GM12892 (cell line): ENCODE measurements at regions not wholly inside any gene's neighbourhood (a gene's known extent, or its start where the extent isn't known, plus 50 kb on each side); places are given as distances from the start of the nearest gene placed in this dataset.

ENCODE experiments used
- DNase-seq: peaks from one replicate; pipeline ENCODE4 v3.0.0; 2011; ENCODE audit not compliant: insufficient read length
- FAIRE-seq: peaks from 2 replicates; lab custom pipeline; 2011; peaks lifted over from hg19 to GRCh38; lab: Jason Lieb, UNC
- POLR2A ChIP-seq: IDR thresholded peaks from 2 replicates; pipeline ENCODE4 v1.6.1; 2011; ENCODE audit warnings: low read depth, low read length, control low read depth
- POLR2AphosphoS5 ChIP-seq: IDR thresholded peaks from 2 replicates; pipeline ENCODE4 v1.6.1; 2011; ENCODE audit warnings: low read depth, low read length, control low read depth
- TAF1 ChIP-seq: IDR thresholded peaks from 2 replicates; pipeline ENCODE4 v1.6.1; 2011; ENCODE audit warnings: low read depth, mild to moderate bottlenecking, control low read depth, low read length, borderline replicate concordance

- no peak for TF ChIP-seq POLR2A
- TF ChIP-seq TAF1: no peak
- no peak for TF ChIP-seq POLR2AphosphoS5
- no peak for DNase-seq
- FAIRE-seq: no peak
Observed at GRCh38 chr2:58497168-58497567, 256.0 kb upstream of the FANCL start.

- TF ChIP-seq POLR2AphosphoS5 (no peak), TAF1 (no peak), POLR2A (no peak)
- no peak for FAIRE-seq
Observed at GRCh38 chr2:58495806-58496205, 254.7 kb upstream of the FANCL start.

GRCh38 chr2:58494071-58494501 is 253.0 kb upstream of the FANCL start:
- TF ChIP-seq POLR2A (no peak), POLR2AphosphoS5 (no peak), TAF1 (no peak)
- FAIRE-seq: no peak
- no peak for DNase-seq

More at GRCh38 chr2:58495806-58496205, 254.7 kb upstream of the FANCL start:
- no peak for DNase-seq

- DNase-seq: no peak
- FAIRE-seq: no peak
- TF ChIP-seq TAF1: no peak
- no peak for TF ChIP-seq POLR2AphosphoS5
- TF ChIP-seq POLR2A: no peak
Observed at GRCh38 chr2:58484629-58485028, 243.5 kb upstream of the FANCL start.

- TF ChIP-seq TAF1 (no peak), POLR2AphosphoS5 (no peak), POLR2A (no peak)
- DNase-seq (no peak), FAIRE-seq (no peak)
Observed at GRCh38 chr2:58484221-58484620, 243.1 kb upstream of the FANCL start.

GRCh38 chr2:58483307-58483706 is 242.2 kb upstream of the FANCL start:
- no peak for TF ChIP-seq TAF1
- no peak for TF ChIP-seq POLR2A
- no peak for TF ChIP-seq POLR2AphosphoS5
- DNase-seq (no peak), FAIRE-seq (no peak)

- FAIRE-seq (no peak), DNase-seq (no peak)
- TF ChIP-seq POLR2AphosphoS5 (no peak), TAF1 (no peak), POLR2A (no peak)
Observed at GRCh38 chr2:58481670-58482069, 240.5 kb upstream of the FANCL start.

GRCh38 chr2:58480141-58480540 is 239.0 kb upstream of the FANCL start:
- FAIRE-seq: no peak
- TF ChIP-seq POLR2A (no peak), POLR2AphosphoS5 (no peak), TAF1 (no peak)
- no peak for DNase-seq

- TF ChIP-seq POLR2A: no peak
- DNase-seq: no peak
- FAIRE-seq: no peak
Observed at GRCh38 chr2:58479535-58480140, 238.5 kb upstream of the FANCL start.

- TF ChIP-seq POLR2A (no peak), POLR2AphosphoS5 (no peak), TAF1 (no peak)
- DNase-seq: no peak
Observed at GRCh38 chr2:58476556-58476955, 235.4 kb upstream of the FANCL start.

GRCh38 chr2:58475756-58476155 is 234.6 kb upstream of the FANCL start:
- no peak for DNase-seq
- no peak for FAIRE-seq
- TF ChIP-seq TAF1: no peak
- TF ChIP-seq POLR2A: no peak
- TF ChIP-seq POLR2AphosphoS5: no peak

More at GRCh38 chr2:58476556-58476955, 235.4 kb upstream of the FANCL start:
- FAIRE-seq: no peak

- DNase-seq: no peak
- TF ChIP-seq TAF1 (no peak), POLR2A (no peak), POLR2AphosphoS5 (no peak)
- FAIRE-seq: no peak
Observed at GRCh38 chr2:58473165-58473564, 232.0 kb upstream of the FANCL start.
